Osteoblast (primary cell): ENCODE measurements at regions not wholly inside any gene's neighbourhood (a gene's known extent, or its start where the extent isn't known, plus 50 kb on each side); places are given as distances from the start of the nearest gene placed in this dataset.
"Not testable (repeated sequence)": the region's sequence is repeated elsewhere in the genome, so short reads cannot be mapped to it uniquely, and the experiment has no call there.

Experiments used
- DNase-seq: peaks from one replicate; pipeline ENCODE4 v3.0.0; 2011; ENCODE audit warnings: low spot score, mixed read lengths; ENCODE audit not compliant: insufficient read length; ENCODE audit errors: missing footprints
- H2AFZ ChIP-seq: 2 replicates; pipeline ENCODE4 v1.6.0; 2011; ENCODE audit warnings: mild to moderate bottlenecking, low read length
- H3K27ac ChIP-seq: 2 replicates; pipeline ENCODE4 v1.5.1; 2011; ENCODE audit warnings: mild to moderate bottlenecking, low read depth, low read length, moderate library complexity
- H3K27me3 ChIP-seq: 2 replicates; pipeline ENCODE4 v1.6.0; 2012; ENCODE audit warnings: mild to moderate bottlenecking, control low read depth, inconsistent platforms, low read length, moderate library complexity; ENCODE audit not compliant: insufficient read depth
- H3K36me3 ChIP-seq: 2 replicates; pipeline ENCODE4 v1.5.1; 2011; ENCODE audit warnings: mild to moderate bottlenecking, low read length, control low read depth, moderate library complexity; ENCODE audit not compliant: insufficient read depth
- H3K4me1 ChIP-seq: 2 replicates; pipeline ENCODE4 v1.5.1; 2011; ENCODE audit warnings: mild to moderate bottlenecking, low read length, control low read depth, moderate library complexity; ENCODE audit not compliant: insufficient read depth
- H3K4me2 ChIP-seq: 2 replicates; pipeline ENCODE4 v1.6.0; 2011; ENCODE audit warnings: mild to moderate bottlenecking, low read length; ENCODE audit not compliant: insufficient read depth
- H3K4me3 ChIP-seq: fragments of 200-600 bp; sonication (generic); 3 replicates; pipeline ENCODE4 v1.5.1; 2012; ENCODE audit warnings: mild to moderate bottlenecking, low read length, inconsistent platforms; ENCODE audit not compliant: insufficient read depth
- H3K79me2 ChIP-seq: 2 replicates; pipeline ENCODE4 v1.6.0; 2012; ENCODE audit warnings: mild to moderate bottlenecking, low read length, control low read depth, inconsistent platforms; ENCODE audit not compliant: insufficient read depth
- H3K9me3 ChIP-seq: 2 replicates; pipeline ENCODE4 v1.5.1; 2011; ENCODE audit warnings: low read depth, low read length, control low read depth
- H4K20me1 ChIP-seq: 2 replicates; pipeline ENCODE4 v1.6.0; 2012; ENCODE audit warnings: mild to moderate bottlenecking, low read length, control low read depth; ENCODE audit not compliant: insufficient read depth
- TF ChIP-seq, protein P1 (sequence below): IDR thresholded peaks from 2 replicates; pipeline ENCODE4 v1.5.1; 2011; ENCODE audit warnings: mild to moderate bottlenecking, low read depth, low read length, moderate library complexity; ENCODE audit errors: extremely low read depth

GRCh38 chr6:94562846-94563245 is 1014.5 kb upstream of the MANEA start:
- Histone ChIP-seq H3K27ac (no peak overlapping the region), H3K36me3 (no peaks in the 10 kb centered on the region), H3K4me1 (no peaks in the 10 kb centered on the region), H3K27me3 (no peaks in the 10 kb centered on the region), H3K79me2 (no peaks in the 10 kb centered on the region), H3K4me2 (no peak overlapping the region), H2AFZ (no peak overlapping the region), H3K9me3 (no peaks in the 10 kb centered on the region), H4K20me1 (no peaks in the 10 kb centered on the region), H3K4me3 (no peak overlapping the region)
- TF ChIP-seq, protein P1, sequence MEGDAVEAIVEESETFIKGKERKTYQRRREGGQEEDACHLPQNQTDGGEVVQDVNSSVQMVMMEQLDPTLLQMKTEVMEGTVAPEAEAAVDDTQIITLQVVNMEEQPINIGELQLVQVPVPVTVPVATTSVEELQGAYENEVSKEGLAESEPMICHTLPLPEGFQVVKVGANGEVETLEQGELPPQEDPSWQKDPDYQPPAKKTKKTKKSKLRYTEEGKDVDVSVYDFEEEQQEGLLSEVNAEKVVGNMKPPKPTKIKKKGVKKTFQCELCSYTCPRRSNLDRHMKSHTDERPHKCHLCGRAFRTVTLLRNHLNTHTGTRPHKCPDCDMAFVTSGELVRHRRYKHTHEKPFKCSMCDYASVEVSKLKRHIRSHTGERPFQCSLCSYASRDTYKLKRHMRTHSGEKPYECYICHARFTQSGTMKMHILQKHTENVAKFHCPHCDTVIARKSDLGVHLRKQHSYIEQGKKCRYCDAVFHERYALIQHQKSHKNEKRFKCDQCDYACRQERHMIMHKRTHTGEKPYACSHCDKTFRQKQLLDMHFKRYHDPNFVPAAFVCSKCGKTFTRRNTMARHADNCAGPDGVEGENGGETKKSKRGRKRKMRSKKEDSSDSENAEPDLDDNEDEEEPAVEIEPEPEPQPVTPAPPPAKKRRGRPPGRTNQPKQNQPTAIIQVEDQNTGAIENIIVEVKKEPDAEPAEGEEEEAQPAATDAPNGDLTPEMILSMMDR: no peak
- DNase-seq: no peak

GRCh38 chr6:94559829-94560537 is 1017.4 kb upstream of the MANEA start:
- H3K4me2 ChIP-seq: no peak overlapping the region
- no peak overlapping the region for H2AFZ ChIP-seq
- H3K4me3 ChIP-seq: no peak overlapping the region
- no peak overlapping the region for H3K27ac ChIP-seq
- no peaks in the 10 kb centered on the region for H3K9me3 ChIP-seq
- TF ChIP-seq, protein P1: no peak
- no peaks in the 10 kb centered on the region for H3K27me3 ChIP-seq
- H3K79me2 ChIP-seq: no peaks in the 10 kb centered on the region
- no peak for DNase-seq
- no peaks in the 10 kb centered on the region for H4K20me1 ChIP-seq
- no peaks in the 10 kb centered on the region for H3K36me3 ChIP-seq
- H3K4me1 ChIP-seq: no peaks in the 10 kb centered on the region

DNA sequence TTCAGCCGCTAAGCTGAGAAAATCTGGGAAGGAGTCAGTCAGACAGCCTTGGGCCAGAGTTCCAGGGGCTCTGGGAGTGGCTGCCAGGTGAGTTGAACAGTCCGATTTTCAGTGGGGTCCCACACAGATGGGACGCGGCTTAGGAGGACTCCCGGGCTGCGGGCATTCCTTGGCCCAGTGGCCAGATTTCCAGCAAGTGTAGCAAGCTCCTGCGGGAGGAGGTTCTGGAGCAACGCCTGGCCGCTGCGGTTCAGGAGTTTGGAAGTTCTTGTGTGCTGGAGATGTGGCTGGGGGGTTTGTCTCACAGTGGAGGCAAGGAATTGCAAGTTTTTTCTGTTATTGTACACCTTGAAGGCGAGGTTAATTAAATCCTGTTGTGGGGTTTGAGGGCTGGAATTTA is 1020.1 kb upstream of the MANEA start:
- H3K4me2 ChIP-seq, H3K27me3 ChIP-seq, H3K36me3 ChIP-seq, H3K27ac ChIP-seq, H3K9me3 ChIP-seq, H2AFZ ChIP-seq, H3K4me1 ChIP-seq, DNase-seq, H3K79me2 ChIP-seq, H3K4me3 ChIP-seq, H4K20me1 ChIP-seq: not testable (repeated sequence)

DNA sequence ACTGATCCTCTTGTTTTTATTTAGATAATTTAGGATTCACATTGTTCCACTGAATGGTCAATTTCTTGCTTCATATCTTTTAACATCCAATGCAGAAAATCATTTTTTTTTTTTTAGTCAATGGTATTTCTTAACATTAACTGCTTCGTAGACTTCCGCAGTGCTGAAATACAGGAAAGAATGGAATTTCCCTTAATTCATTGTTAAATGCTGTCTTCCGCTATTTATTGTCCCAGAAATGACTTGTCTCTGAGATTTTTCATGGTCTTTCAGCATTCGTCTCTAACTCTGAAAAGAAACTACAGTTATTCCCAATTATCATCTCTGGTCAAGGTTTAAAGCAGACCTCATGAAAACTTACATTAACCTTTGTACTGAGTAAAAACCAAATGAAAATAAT is 1029.1 kb upstream of the MANEA start:
- Histone ChIP-seq H3K4me3 (no peak overlapping the region), H3K4me2 (no peak overlapping the region), H3K4me1 (no peaks in the 10 kb centered on the region), H3K9me3 (no peaks in the 10 kb centered on the region), H3K36me3 (no peaks in the 10 kb centered on the region), H3K27ac (no peak overlapping the region), H3K79me2 (no peaks in the 10 kb centered on the region), H3K27me3 (no peaks in the 10 kb centered on the region), H4K20me1 (no peaks in the 10 kb centered on the region), H2AFZ (no peak overlapping the region)
- TF ChIP-seq, protein P1: no peak
- no peak for DNase-seq
